Duodenal mucosa (tissue), 2 donors: ENCODE measurements at regions not wholly inside any gene's neighbourhood (a gene's known extent, or its start where the extent isn't known, plus 50 kb on each side); places are given as distances from the start of the nearest gene placed in this dataset.

Experiments
- H3K27ac ChIP-seq: one replicate; pipeline ENCODE4 v1.7.0; 2013; ENCODE audit warnings: low read depth, low read length
- H3K27me3 ChIP-seq, 2 donors: one replicate each; pipeline ENCODE4 v1.7.0; 2013; ENCODE audit warnings: low read length in 2 of 2, control low read depth in 1 of 2; ENCODE audit not compliant: insufficient read depth in 2 of 2, control insufficient read depth in 1 of 2
- H3K36me3 ChIP-seq, 2 donors: one replicate each; pipeline ENCODE4 v1.7.0; 2013; ENCODE audit warnings: low read length in 2 of 2, control low read depth in 1 of 2; ENCODE audit not compliant: insufficient read depth in 2 of 2, control insufficient read depth in 1 of 2
- H3K4me1 ChIP-seq, 2 donors: one replicate each; pipeline ENCODE4 v1.7.0; 2013; ENCODE audit warnings: low read length in 2 of 2, control low read depth in 1 of 2; ENCODE audit not compliant: insufficient read depth in 2 of 2, control insufficient read depth in 1 of 2
- H3K4me3 ChIP-seq, 2 donors: one replicate each; pipeline ENCODE4 v1.7.0; 2013; ENCODE audit warnings: low read length in 2 of 2, low read depth in 1 of 2
- H3K9ac ChIP-seq, 2 donors: one replicate each; pipeline ENCODE4 v1.7.0; 2013; ENCODE audit warnings: low read length in 2 of 2, low read depth in 1 of 2
- H3K9me3 ChIP-seq, 2 donors: one replicate each; pipeline ENCODE4 v1.7.0; 2013; ENCODE audit warnings: low read length in 2 of 2, control low read depth in 1 of 2; ENCODE audit not compliant: control insufficient read depth in 1 of 2

GRCh38 chr11:69423611-69424385 is 57.7 kb upstream of the LINC01488 start:
- Histone ChIP-seq H3K27me3 (no peaks in the 10 kb centered on the region), H3K9ac (no peak overlapping the region), H3K9me3 (peaks cover 6 to 7% of the 10 kb centered on the region in 2 donors), H3K36me3 (no peaks in the 10 kb centered on the region), H3K27ac (no peak overlapping the region), H3K4me1 (peaks cover 0 to 3% of the 10 kb centered on the region in 2 donors), H3K4me3 (no peak overlapping the region)

- no peak overlapping the region for H3K4me3 ChIP-seq
- H3K4me1 ChIP-seq, result peaks cover 0 to 3% of the 10 kb centered on the region in 2 donors
- no peak overlapping the region for H3K27ac ChIP-seq
- no peaks in the 10 kb centered on the region for H3K27me3 ChIP-seq
- no peaks in the 10 kb centered on the region for H3K36me3 ChIP-seq
- peaks cover 6 to 7% of the 10 kb centered on the region in 2 donors for H3K9me3 ChIP-seq
- H3K9ac ChIP-seq, result no peak overlapping the region
Observed at GRCh38 chr11:69424748-69425147, 56.7 kb upstream of the LINC01488 start.

- Histone ChIP-seq H3K27me3 (no peaks in the 10 kb centered on the region), H3K27ac (no peak overlapping the region), H3K36me3 (no peaks in the 10 kb centered on the region), H3K4me3 (no peak overlapping the region), H3K9ac (no peak overlapping the region), H3K4me1 (peaks cover 0 to 3% of the 10 kb centered on the region in 2 donors), H3K9me3 (peaks cover 6 to 7% of the 10 kb centered on the region in 2 donors)
Observed at GRCh38 chr11:69425444-69425843, 56.0 kb upstream of the LINC01488 start.

GRCh38 chr11:69425895-69426544 is 55.4 kb upstream of the LINC01488 start:
- Histone ChIP-seq H3K27ac (no peak overlapping the region), H3K9ac (no peak overlapping the region), H3K9me3 (peaks cover 6 to 7% of the 10 kb centered on the region in 2 donors)

GRCh38 chr11:69427337-69427736 is 54.1 kb upstream of the LINC01488 start:
- H3K9ac ChIP-seq, result no peak overlapping the region
- H3K27ac ChIP-seq, result no peak overlapping the region
- peaks cover 0 to 3% of the 10 kb centered on the region in 2 donors for H3K4me1 ChIP-seq
- H3K36me3 ChIP-seq, result no peaks in the 10 kb centered on the region
- H3K4me3 ChIP-seq, result no peak overlapping the region
- H3K27me3 ChIP-seq, result no peaks in the 10 kb centered on the region
- H3K9me3 ChIP-seq, result peaks cover 6 to 7% of the 10 kb centered on the region in 2 donors

More at GRCh38 chr11:69425895-69426544, 55.4 kb upstream of the LINC01488 start:
- no peak overlapping the region for H3K4me3 ChIP-seq
- no peaks in the 10 kb centered on the region for H3K36me3 ChIP-seq
- H3K27me3 ChIP-seq, result no peaks in the 10 kb centered on the region
- H3K4me1 ChIP-seq, result peaks cover 0 to 3% of the 10 kb centered on the region in 2 donors

- Histone ChIP-seq H3K27me3 (no peaks in the 10 kb centered on the region), H3K9me3 (peaks cover 6 to 7% of the 10 kb centered on the region in 2 donors), H3K4me1 (peaks cover 0 to 3% of the 10 kb centered on the region in 2 donors), H3K36me3 (no peaks in the 10 kb centered on the region), H3K4me3 (no peak overlapping the region), H3K9ac (no peak overlapping the region), H3K27ac (no peak overlapping the region)
Observed at GRCh38 chr11:69427906-69428880, 53.3 kb upstream of the LINC01488 start.

GRCh38 chr11:69429716-69430491 is 51.6 kb upstream of the LINC01488 start:
- no peak overlapping the region for H3K27ac ChIP-seq
- H3K4me3 ChIP-seq, result no peak overlapping the region
- H3K36me3 ChIP-seq, result no peaks in the 10 kb centered on the region
- peaks cover under 1 to 2% of the 10 kb centered on the region in 2 donors for H3K9me3 ChIP-seq
- H3K4me1 ChIP-seq, result peaks cover 0 to 3% of the 10 kb centered on the region in 2 donors
- no peak overlapping the region for H3K9ac ChIP-seq
- no peaks in the 10 kb centered on the region for H3K27me3 ChIP-seq

GRCh38 chr11:69430566-69430965 is 50.9 kb upstream of the LINC01488 start:
- peaks cover 0 to 3% of the 10 kb centered on the region in 2 donors for H3K4me1 ChIP-seq
- H3K9ac ChIP-seq, result no peak overlapping the region
- H3K27me3 ChIP-seq, result no peaks in the 10 kb centered on the region
- H3K27ac ChIP-seq, result no peak overlapping the region
- H3K9me3 ChIP-seq, result no peaks in the 10 kb centered on the region
- no peaks in the 10 kb centered on the region for H3K36me3 ChIP-seq
- no peak overlapping the region for H3K4me3 ChIP-seq

GRCh38 chr11:69431136-69431535 is 50.3 kb upstream of the LINC01488 start:
- Histone ChIP-seq H3K36me3 (no peaks in the 10 kb centered on the region), H3K4me1 (peaks cover 0 to 3% of the 10 kb centered on the region in 2 donors), H3K4me3 (no peak overlapping the region), H3K9ac (no peak overlapping the region), H3K27me3 (no peaks in the 10 kb centered on the region), H3K9me3 (no peaks in the 10 kb centered on the region), H3K27ac (no peak overlapping the region)
